WTC11 (cell line): ENCODE measurements at regions not wholly inside any gene's neighbourhood (a gene's known extent, or its start where the extent isn't known, plus 50 kb on each side); places are given as distances from the start of the nearest gene placed in this dataset.

Source experiments
- ATAC-seq: fragments of 200-7000 bp; cut with Tn5 transposase; 2 replicates; pipeline ENCODE4 v1.10.0; 2021; ENCODE audit warnings: mild to moderate bottlenecking, moderate library complexity
- CTCF ChIA-PET: fragments of 300-600 bp; sonication (Branson Sonifier 250); formaldehyde crosslinking; loops from one replicate; lab custom pipeline; 2021; ENCODE audit warnings: antibody characterized with exemption; lab: Charles Lee
- POLR2A ChIA-PET: fragments of 350-600 bp; sonication (Branson Sonifier 250); formaldehyde crosslinking; loops from one replicate; lab custom pipeline; 2021; ENCODE audit warnings: antibody characterized with exemption; lab: Charles Lee
- DNase-seq: peaks from one replicate; pipeline ENCODE4 v3.0.0; 2021; ENCODE audit warnings: low spot score
- H3K27ac Mint-ChIP-seq: 2 replicates; pipeline ENCODE4 v1.8.0; 2021; ENCODE audit warnings: mixed read lengths
- H3K27me3 Mint-ChIP-seq: 2 replicates; pipeline ENCODE4 v1.8.0; 2021; ENCODE audit warnings: low read depth, mild to moderate bottlenecking, moderate library complexity, mixed read lengths
- H3K36me3 Mint-ChIP-seq: 2 replicates; pipeline ENCODE4 v1.8.0; 2021; ENCODE audit warnings: mixed read lengths
- H3K4me1 Mint-ChIP-seq: 2 replicates; pipeline ENCODE4 v1.8.0; 2022; ENCODE audit warnings: mixed read lengths
- H3K4me3 Mint-ChIP-seq: 2 replicates; pipeline ENCODE4 v1.8.0; 2021; ENCODE audit warnings: mild to moderate bottlenecking, moderate library complexity, mixed read lengths
- H3K9me3 Mint-ChIP-seq: 2 replicates; pipeline ENCODE4 v1.8.0; 2021; ENCODE audit warnings: mixed read lengths
- JAZF1 ChIP-seq: fragments of 250-450 bp; sonication (Bioruptor Pico); IDR thresholded peaks from 2 replicates; pipeline ENCODE4 v1.9.0; 2021; ENCODE audit warnings: moderate library complexity, mild to moderate bottlenecking, inconsistent platforms
- MLX ChIP-seq: sonication (generic); formaldehyde crosslinking; IDR thresholded peaks from 2 replicates; pipeline ENCODE4 v1.8.1; 2023; ENCODE audit warnings: mild to moderate bottlenecking, missing genetic modification reagents, moderate library complexity
- NFATC4 ChIP-seq: fragments of 250-450 bp; sonication (Bioruptor Pico); IDR thresholded peaks from 2 replicates; pipeline ENCODE4 v1.9.0; 2021; ENCODE audit warnings: mild to moderate bottlenecking
- NR1H2 ChIP-seq: sonication (generic); formaldehyde crosslinking; IDR thresholded peaks from 2 replicates; pipeline ENCODE4 v1.9.0; 2021; ENCODE audit warnings: mild to moderate bottlenecking, moderate library complexity, missing genetic modification reagents
- NR2C2 ChIP-seq: sonication (generic); formaldehyde crosslinking; IDR thresholded peaks from 2 replicates; pipeline ENCODE4 v1.8.0; 2022; ENCODE audit warnings: mild to moderate bottlenecking, missing genetic modification reagents
- RELA ChIP-seq: sonication (generic); formaldehyde crosslinking; IDR thresholded peaks from 2 replicates; pipeline ENCODE4 v1.8.1; 2022; ENCODE audit warnings: missing genetic modification reagents, mild to moderate bottlenecking, borderline replicate concordance
- SMAD3 ChIP-seq: sonication (generic); formaldehyde crosslinking; IDR thresholded peaks from 2 replicates; pipeline ENCODE4 v1.8.0; 2022; ENCODE audit warnings: missing genetic modification reagents, mild to moderate bottlenecking, borderline replicate concordance
- STAT6 ChIP-seq: sonication (generic); formaldehyde crosslinking; conservative IDR thresholded peaks from 2 replicates; pipeline ENCODE4 v1.8.1; 2023; ENCODE audit warnings: mild to moderate bottlenecking, low read depth, missing genetic modification reagents, moderate library complexity
- ZSCAN18 ChIP-seq: fragments of 250-450 bp; sonication (Bioruptor Pico); IDR thresholded peaks from 2 replicates; pipeline ENCODE4 v2.1.2; 2022; ENCODE audit warnings: mild to moderate bottlenecking, moderate library complexity
- TF ChIP-seq, protein P1 (sequence below): sonication (generic); formaldehyde crosslinking; IDR thresholded peaks from 2 replicates; pipeline ENCODE4 v1.8.1; 2022; ENCODE audit warnings: mild to moderate bottlenecking, missing genetic modification reagents, moderate library complexity, borderline replicate concordance
- TF ChIP-seq, protein P2 (sequence below): sonication (generic); formaldehyde crosslinking; IDR thresholded peaks from 2 replicates; pipeline ENCODE4 v1.8.1; 2023; ENCODE audit warnings: mild to moderate bottlenecking, moderate library complexity, missing genetic modification reagents

DNA sequence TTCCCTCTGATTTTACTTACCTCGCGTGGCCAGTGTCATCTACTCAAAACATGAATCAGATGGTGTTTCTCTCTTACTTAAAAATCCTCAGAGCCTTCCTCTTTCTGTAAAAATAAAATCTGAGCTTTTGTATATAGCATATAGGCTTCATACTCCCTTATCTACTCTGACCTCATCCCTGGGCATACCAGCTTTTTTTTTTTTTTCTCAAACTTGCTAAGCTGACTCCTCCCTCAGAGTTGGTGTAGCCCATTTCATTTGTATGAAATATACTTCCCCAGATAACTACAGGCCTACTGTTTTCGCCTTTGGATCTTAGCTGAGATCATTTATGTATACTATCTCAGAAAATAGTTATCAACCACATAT lies 648.9 kb upstream of the ALCAM start (continued):
- TF ChIP-seq, protein P1, sequence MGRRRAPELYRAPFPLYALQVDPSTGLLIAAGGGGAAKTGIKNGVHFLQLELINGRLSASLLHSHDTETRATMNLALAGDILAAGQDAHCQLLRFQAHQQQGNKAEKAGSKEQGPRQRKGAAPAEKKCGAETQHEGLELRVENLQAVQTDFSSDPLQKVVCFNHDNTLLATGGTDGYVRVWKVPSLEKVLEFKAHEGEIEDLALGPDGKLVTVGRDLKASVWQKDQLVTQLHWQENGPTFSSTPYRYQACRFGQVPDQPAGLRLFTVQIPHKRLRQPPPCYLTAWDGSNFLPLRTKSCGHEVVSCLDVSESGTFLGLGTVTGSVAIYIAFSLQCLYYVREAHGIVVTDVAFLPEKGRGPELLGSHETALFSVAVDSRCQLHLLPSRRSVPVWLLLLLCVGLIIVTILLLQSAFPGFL: no peak
- no peak for TF ChIP-seq STAT6 (CRISPR knock-in tag)
- TF ChIP-seq, protein P2, sequence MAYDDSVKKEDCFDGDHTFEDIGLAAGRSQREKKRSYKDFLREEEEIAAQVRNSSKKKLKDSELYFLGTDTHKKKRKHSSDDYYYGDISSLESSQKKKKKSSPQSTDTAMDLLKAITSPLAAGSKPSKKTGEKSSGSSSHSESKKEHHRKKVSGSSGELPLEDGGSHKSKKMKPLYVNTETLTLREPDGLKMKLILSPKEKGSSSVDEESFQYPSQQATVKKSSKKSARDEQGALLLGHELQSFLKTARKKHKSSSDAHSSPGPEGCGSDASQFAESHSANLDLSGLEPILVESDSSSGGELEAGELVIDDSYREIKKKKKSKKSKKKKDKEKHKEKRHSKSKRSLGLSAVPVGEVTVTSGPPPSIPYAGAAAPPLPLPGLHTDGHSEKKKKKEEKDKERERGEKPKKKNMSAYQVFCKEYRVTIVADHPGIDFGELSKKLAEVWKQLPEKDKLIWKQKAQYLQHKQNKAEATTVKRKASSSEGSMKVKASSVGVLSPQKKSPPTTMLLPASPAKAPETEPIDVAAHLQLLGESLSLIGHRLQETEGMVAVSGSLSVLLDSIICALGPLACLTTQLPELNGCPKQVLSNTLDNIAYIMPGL: no peak
- TF ChIP-seq, all 79 proteins: peak for 0

DNA sequence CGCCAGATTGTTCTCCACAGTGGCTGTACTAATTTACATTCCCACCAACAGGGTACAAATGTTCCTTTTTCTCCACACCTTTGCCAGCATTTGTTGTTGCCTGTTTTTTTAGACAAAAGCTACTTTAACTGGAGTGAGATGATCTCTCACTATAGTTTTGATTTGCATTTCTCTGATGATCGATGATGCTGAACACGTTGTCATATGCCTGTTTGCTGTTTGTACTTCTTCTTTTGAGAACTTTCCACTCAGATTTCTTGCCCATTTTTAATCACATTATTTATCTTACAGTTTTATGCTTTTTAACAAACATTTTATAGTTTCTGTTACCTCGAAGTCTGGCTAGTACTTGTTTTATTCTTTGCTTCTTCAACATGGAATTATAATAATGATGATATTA lies 643.7 kb upstream of the ALCAM start:
- TF ChIP-seq NFATC4 (CRISPR knock-in tag) (no peak), MLX (no peak), RELA (CRISPR knock-in tag) (no peak), NR2C2 (no peak), STAT6 (CRISPR knock-in tag) (no peak), NR1H2 (CRISPR knock-in tag) (no peak), SMAD3 (CRISPR knock-in tag) (no peak), ZSCAN18 (CRISPR knock-in tag) (no peak), JAZF1 (no peak)
- TF ChIP-seq, protein P2: no peak
- ATAC-seq (no peak), DNase-seq (no peak)
- no peak overlapping the region for H3K4me3 Mint-ChIP-seq
- no peaks in the 10 kb centered on the region for H3K4me1 Mint-ChIP-seq
- H3K27me3 Mint-ChIP-seq: no peaks in the 10 kb centered on the region
- ChIA-PET CTCF (no interaction called here), POLR2A (no interaction called here)
- H3K27ac Mint-ChIP-seq: no peak overlapping the region
- peaks cover 13% of the 10 kb centered on the region for H3K9me3 Mint-ChIP-seq
- H3K36me3 Mint-ChIP-seq: no peaks in the 10 kb centered on the region
